ENCODE measurements at regions not wholly inside any gene's neighbourhood (a gene's known extent, or its start where the extent isn't known, plus 50 kb on each side); places are given as distances from the start of the nearest gene placed in this dataset.
"Not testable (repeated sequence)": the region's sequence is repeated elsewhere in the genome, so short reads cannot be mapped to it uniquely, and the experiment has no call there.

GRCh38 chr3:162684260-162684659 lies 1187.7 kb downstream of the OTOL1 start:
- no peak for DNase-seq

- DNase-seq = no peak
Measured at GRCh38 chr3:162699291-162699690, 1202.7 kb downstream of the OTOL1 start.

- DNase-seq = no peak
Measured at GRCh38 chr3:162701211-162701610, 1204.6 kb downstream of the OTOL1 start.

GRCh38 chr3:162702768-162703385 lies 1206.3 kb downstream of the OTOL1 start:
- no peak for DNase-seq

GRCh38 chr3:162704238-162704637 lies 1207.6 kb downstream of the OTOL1 start:
- no peak for DNase-seq

- DNase-seq = no peak
Measured at GRCh38 chr3:162704799-162705385, 1208.3 kb downstream of the OTOL1 start.

- not testable (repeated sequence) for DNase-seq
Measured at GRCh38 chr3:162708394-162708793, 1211.8 kb downstream of the OTOL1 start.

- DNase-seq = not testable (repeated sequence)
Measured at GRCh38 chr3:162708942-162709706, 1212.5 kb downstream of the OTOL1 start.

GRCh38 chr3:162710332-162711112 lies 1213.9 kb downstream of the OTOL1 start:
- DNase-seq = no peak

GRCh38 chr3:162717074-162717473 lies 1220.5 kb downstream of the OTOL1 start:
- not testable (repeated sequence) for DNase-seq

- DNase-seq = no peak
Measured at GRCh38 chr3:162718697-162719096, 1222.1 kb downstream of the OTOL1 start.

GRCh38 chr3:162719684-162720341 lies 1223.2 kb downstream of the OTOL1 start:
- DNase-seq = no peak

- DNase-seq = no peak
Measured at GRCh38 chr3:162721736-162722135, 1225.1 kb downstream of the OTOL1 start.

GRCh38 chr3:162722337-162722736 lies 1225.7 kb downstream of the OTOL1 start:
- DNase-seq = no peak

- DNase-seq = not testable (repeated sequence)
Measured at GRCh38 chr3:162722796-162723195, 1226.2 kb downstream of the OTOL1 start.

- no peak for DNase-seq
Measured at GRCh38 chr3:162729686-162730085, 1233.1 kb downstream of the OTOL1 start.

- not testable (repeated sequence) for DNase-seq
Measured at GRCh38 chr3:162731961-162732360, 1235.4 kb downstream of the OTOL1 start.

- no peak for DNase-seq
Measured at GRCh38 chr3:162738784-162739183, 1242.2 kb downstream of the OTOL1 start.

GRCh38 chr3:162740941-162741596 lies 1244.5 kb downstream of the OTOL1 start:
- no peak for DNase-seq

- DNase-seq = no peak
Measured at GRCh38 chr3:162742159-162742717, 1245.6 kb downstream of the OTOL1 start.

GRCh38 chr3:162743091-162743490 lies 1246.5 kb downstream of the OTOL1 start:
- no peak for DNase-seq

- DNase-seq = no peak
Measured at GRCh38 chr3:162760789-162761188, 1264.2 kb downstream of the OTOL1 start.

All from suppressor macrophage treated with lipopolysaccharide for 4 hours (primary cell).